HFFc6 (cell line): ENCODE measurements at regions not wholly inside any gene's neighbourhood (a gene's known extent, or its start where the extent isn't known, plus 50 kb on each side); places are given as distances from the start of the nearest gene placed in this dataset.

Source experiments
- DNase-seq: peaks from one replicate; pipeline ENCODE4 v3.0.0-alpha.2; 2018
- H3K27ac Mint-ChIP-seq: 2 replicates; pipeline ENCODE4 v1.8.0; 2020; ENCODE audit warnings: mild to moderate bottlenecking, mixed read lengths
- H3K27me3 Mint-ChIP-seq: 2 replicates; pipeline ENCODE4 v1.8.0; 2021; ENCODE audit warnings: mild to moderate bottlenecking, moderate library complexity, mixed read lengths; ENCODE audit not compliant: insufficient read depth
- H3K36me3 Mint-ChIP-seq: 2 replicates; pipeline ENCODE4 v1.8.0; 2021; ENCODE audit warnings: low read depth, mixed read lengths
- H3K4me1 Mint-ChIP-seq: 2 replicates; pipeline ENCODE4 v1.8.0; 2020; ENCODE audit warnings: low read depth, mixed read lengths
- H3K4me3 Mint-ChIP-seq: 2 replicates; pipeline ENCODE4 v1.8.0; 2020; ENCODE audit warnings: mild to moderate bottlenecking, moderate library complexity, mixed read lengths
- H3K9me3 Mint-ChIP-seq: 2 replicates; pipeline ENCODE4 v1.8.0; 2020; ENCODE audit warnings: mild to moderate bottlenecking, mixed read lengths
- CTCF ChIP-seq: fragments of 200-600 bp; sonication (generic); IDR thresholded peaks from 2 replicates; pipeline ENCODE4 v1.5.0; 2021; ENCODE audit warnings: antibody characterized with exemption, mild to moderate bottlenecking

- H3K36me3 Mint-ChIP-seq: no peaks in the 10 kb centered on the region
- H3K9me3 Mint-ChIP-seq: no peaks in the 10 kb centered on the region
- H3K27me3 Mint-ChIP-seq: no peaks in the 10 kb centered on the region; the same call in 1 of the 2 replicates
- H3K4me3 Mint-ChIP-seq: no peak overlapping the region
- H3K27ac Mint-ChIP-seq: no peak overlapping the region
- H3K4me1 Mint-ChIP-seq: peaks cover 19% of the 10 kb centered on the region
- no peak for DNase-seq
- TF ChIP-seq CTCF: no peak
Measured at GRCh38 chr14:55816225-55816624, 236.2 kb downstream of the KTN1 start.

GRCh38 chr14:55819610-55820304 is 239.8 kb downstream of the KTN1 start:
- Mint-ChIP-seq H3K36me3 (no peaks in the 10 kb centered on the region), H3K9me3 (peaks cover 6% of the 10 kb centered on the region), H3K4me3 (no peak overlapping the region), H3K27ac (no peak overlapping the region), H3K27me3 (peaks cover 3% of the 10 kb centered on the region; the same call in 1 of the 2 replicates), H3K4me1 (peaks cover 6% of the 10 kb centered on the region)
- no peak for DNase-seq
- no peak for TF ChIP-seq CTCF

- Mint-ChIP-seq H3K4me3 (no peak overlapping the region), H3K27ac (no peak overlapping the region), H3K36me3 (no peaks in the 10 kb centered on the region), H3K4me1 (no peaks in the 10 kb centered on the region), H3K9me3 (peaks cover 6% of the 10 kb centered on the region), H3K27me3 (peaks cover 3% of the 10 kb centered on the region)
- no peak for DNase-seq
- no peak for TF ChIP-seq CTCF
Measured at GRCh38 chr14:55822906-55823305, 242.9 kb downstream of the KTN1 start.

- Mint-ChIP-seq H3K27ac (no peak overlapping the region), H3K36me3 (no peaks in the 10 kb centered on the region), H3K4me1 (peaks cover 8% of the 10 kb centered on the region; the same call in 1 of the 2 replicates), H3K9me3 (no peaks in the 10 kb centered on the region), H3K27me3 (peaks cover 5% of the 10 kb centered on the region), H3K4me3 (no peak overlapping the region)
- DNase-seq: no peak
- TF ChIP-seq CTCF: no peak
Measured at GRCh38 chr14:55832122-55832911, 252.3 kb downstream of the KTN1 start.

GRCh38 chr14:55832974-55833373 is 253.0 kb downstream of the KTN1 start:
- DNase-seq: no peak
- no peak for TF ChIP-seq CTCF
- H3K27me3 Mint-ChIP-seq: peaks cover 5% of the 10 kb centered on the region
- no peak overlapping the region for H3K4me3 Mint-ChIP-seq
- peaks cover 8% of the 10 kb centered on the region; the same call in 1 of the 2 replicates for H3K4me1 Mint-ChIP-seq
- H3K27ac Mint-ChIP-seq: no peak overlapping the region
- H3K36me3 Mint-ChIP-seq: no peaks in the 10 kb centered on the region
- H3K9me3 Mint-ChIP-seq: no peaks in the 10 kb centered on the region
